IMR-90 (cell line): ENCODE measurements at regions not wholly inside any gene's neighbourhood (a gene's known extent, or its start where the extent isn't known, plus 50 kb on each side); places are given as distances from the start of the nearest gene placed in this dataset.

Experiments
- ATAC-seq: fragments of 200-7000 bp; cut with Tn5 transposase; 2 replicates; pipeline ENCODE4 v1.9.1; 2020; ENCODE audit warnings: low read depth, mild to moderate bottlenecking, moderate library complexity
- BruUV-seq: library from RNA; stranded (reverse); fragments of 400-500 nt; replicated peaks from 2 replicates; lab custom pipeline; 2021; lab: Mats Ljungman, UMichigan
- CTCF ChIA-PET: fragments of 300-600 bp; formaldehyde crosslinking; extraction: SDS; loops from one replicate; lab custom pipeline; 2021; ENCODE audit warnings: antibody characterized with exemption; lab: Yijun Ruan, JAX
- POLR2A ChIA-PET: fragments of 300-600 bp; sonication (Branson Sonifier 250); formaldehyde crosslinking; loops from one replicate; lab custom pipeline; 2022; ENCODE audit warnings: antibody characterized with exemption; ENCODE audit not compliant: unreplicated experiment; lab: Charles Lee
- DNase-seq: peaks from one replicate; pipeline ENCODE4 v3.0.0; 2013
- H2AFZ ChIP-seq: replicated peaks from 2 replicates; pipeline ENCODE3; 2013; ENCODE audit warnings: low read length, mild to moderate bottlenecking; ENCODE audit not compliant: poor library complexity
- H2AK5ac ChIP-seq: 2 replicates; pipeline ENCODE4 v1.6.1; 2013; ENCODE audit warnings: low read depth, low read length, inconsistent platforms
- H2AK9ac ChIP-seq: replicated peaks from 2 replicates; pipeline ENCODE3; 2013; ENCODE audit warnings: mild to moderate bottlenecking, low read depth, low read length, moderate library complexity; ENCODE audit not compliant: poor library complexity
- H2BK120ac ChIP-seq: 2 replicates; pipeline ENCODE4 v1.6.1; 2013; ENCODE audit warnings: low read depth, low read length, inconsistent platforms
- H2BK15ac ChIP-seq: 3 replicates; pipeline ENCODE4 v1.6.1; 2013; ENCODE audit warnings: low read depth, low read length, inconsistent platforms
- H2BK20ac ChIP-seq: 2 replicates; pipeline ENCODE4 v1.6.1; 2013; ENCODE audit warnings: low read depth, mild to moderate bottlenecking, inconsistent platforms, low read length, moderate library complexity
- H2BK5ac ChIP-seq: 2 replicates; pipeline ENCODE4 v1.6.1; 2013; ENCODE audit warnings: mild to moderate bottlenecking, low read depth, low read length, inconsistent platforms; ENCODE audit not compliant: poor library complexity, severe bottlenecking
- H3K14ac ChIP-seq: replicated peaks from 2 replicates; pipeline ENCODE4 v1.6.1; 2013; ENCODE audit warnings: low read depth, low read length, inconsistent platforms
- H3K18ac ChIP-seq: 2 replicates; pipeline ENCODE4 v1.6.1; 2013; ENCODE audit warnings: low read depth, low read length, control low read depth
- H3K23ac ChIP-seq: 2 replicates; pipeline ENCODE4 v1.6.1; 2013; ENCODE audit warnings: low read depth, low read length, inconsistent platforms
- H3K27ac ChIP-seq: 2 replicates; pipeline ENCODE4 v1.5.1; 2013; ENCODE audit warnings: mild to moderate bottlenecking, control low read depth, low read length; ENCODE audit not compliant: insufficient read depth
- H3K27me3 ChIP-seq: 2 replicates; pipeline ENCODE4 v1.6.1; 2013; ENCODE audit warnings: low read length; ENCODE audit not compliant: control insufficient read depth, insufficient read depth
- H3K36me3 ChIP-seq: 2 replicates; pipeline ENCODE4 v1.6.1; 2013; ENCODE audit warnings: low read length, mixed read lengths; ENCODE audit not compliant: control insufficient read depth, insufficient read depth
- H3K4ac ChIP-seq: 2 replicates; pipeline ENCODE4 v1.6.1; 2013; ENCODE audit warnings: low read depth, low read length, inconsistent platforms
- H3K4me1 ChIP-seq: 2 replicates; pipeline ENCODE4 v1.6.1; 2013; ENCODE audit warnings: low read length, mixed read lengths; ENCODE audit not compliant: control insufficient read depth, insufficient read depth
- H3K4me2 ChIP-seq: 2 replicates; pipeline ENCODE4 v1.6.1; 2013; ENCODE audit warnings: low read depth, mild to moderate bottlenecking, control low read depth, low read length, moderate library complexity
- H3K4me3 ChIP-seq: 2 replicates; pipeline ENCODE4 v1.5.1; 2013; ENCODE audit warnings: low read depth, mild to moderate bottlenecking, control low read depth, low read length, moderate library complexity; ENCODE audit not compliant: insufficient read depth
- H3K56ac ChIP-seq: 2 replicates; pipeline ENCODE4 v1.6.1; 2013; ENCODE audit warnings: low read length, inconsistent platforms; ENCODE audit not compliant: insufficient read depth; ENCODE audit errors: extremely low read depth
- H3K79me1 ChIP-seq, 2 experiments: 2 replicates each; pipeline ENCODE4 v1.6.1; 2013; ENCODE audit warnings: low read length in 2 of 2, inconsistent platforms in 1 of 2, low read depth in 1 of 2
- H3K9ac ChIP-seq: 2 replicates; pipeline ENCODE4 v1.6.1; 2013; ENCODE audit warnings: low read depth, low read length, control low read depth
- H3K9me1 ChIP-seq: 2 replicates; pipeline ENCODE4 v1.6.1; 2013; ENCODE audit warnings: low read length, inconsistent platforms; ENCODE audit not compliant: insufficient read depth
- H3K9me3 ChIP-seq: 2 replicates; pipeline ENCODE4 v1.6.1; 2013; ENCODE audit warnings: low read length; ENCODE audit not compliant: control insufficient read depth, insufficient read depth
- H4K20me1 ChIP-seq: 2 replicates; pipeline ENCODE4 v1.6.1; 2013; ENCODE audit warnings: low read length, inconsistent platforms; ENCODE audit not compliant: insufficient read depth
- H4K5ac ChIP-seq: 2 replicates; pipeline ENCODE4 v1.6.1; 2013; ENCODE audit warnings: mild to moderate bottlenecking, low read depth, low read length, control low read depth
- H4K8ac ChIP-seq, 2 experiments: 2 replicates each; pipeline ENCODE4 v1.6.1; 2013; ENCODE audit warnings: low read depth in 2 of 2, low read length in 2 of 2, control low read depth in 1 of 2, inconsistent platforms in 1 of 2
- H4K91ac ChIP-seq: 2 replicates; pipeline ENCODE4 v1.6.1; 2013; ENCODE audit warnings: low read depth, low read length, inconsistent platforms; ENCODE audit not compliant: insufficient read depth
- BHLHE40 ChIP-seq: fragments of 150-350 bp; IDR thresholded peaks from 2 replicates; pipeline ENCODE4 v1.6.1; 2016; ENCODE audit warnings: mild to moderate bottlenecking, low read depth, low read length
- CEBPB ChIP-seq: IDR thresholded peaks from 2 replicates; pipeline ENCODE4 v1.6.1; 2012; ENCODE audit warnings: low read depth, low read length, improper control_type of control experiment
- CHD1 ChIP-seq: IDR thresholded peaks from 2 replicates; pipeline ENCODE4 v1.6.1; 2012; ENCODE audit warnings: low read depth, low read length, improper control_type of control experiment
- CTCF ChIP-seq: conservative IDR thresholded peaks from 2 replicates; pipeline ENCODE4 v1.5.1; 2012; ENCODE audit warnings: mild to moderate bottlenecking, low read depth, low read length, improper control_type of control experiment
- FOS ChIP-seq: fragments of 150-350 bp; IDR thresholded peaks from 2 replicates; pipeline ENCODE4 v1.6.1; 2016; ENCODE audit warnings: low read depth, low read length
- MAFK ChIP-seq: IDR thresholded peaks from 2 replicates; pipeline ENCODE4 v1.6.1; 2012; ENCODE audit warnings: low read depth, low read length, improper control_type of control experiment
- MAZ ChIP-seq: IDR thresholded peaks from 2 replicates; pipeline ENCODE4 v1.6.1; 2012; ENCODE audit warnings: low read depth, mild to moderate bottlenecking, low read length, improper control_type of control experiment, moderate library complexity, borderline replicate concordance
- MXI1 ChIP-seq: IDR thresholded peaks from 2 replicates; pipeline ENCODE4 v1.6.1; 2012; ENCODE audit warnings: low read depth, mild to moderate bottlenecking, low read length, moderate library complexity, borderline replicate concordance
- NFE2L2 ChIP-seq: fragments of 150-350 bp; IDR thresholded peaks from 2 replicates; pipeline ENCODE4 v1.6.1; 2016; ENCODE audit warnings: low read depth, mild to moderate bottlenecking, low read length
- POLR2A ChIP-seq: IDR thresholded peaks from 2 replicates; pipeline ENCODE4 v1.6.1; 2012; ENCODE audit warnings: mild to moderate bottlenecking, low read depth, low read length
- RAD21 ChIP-seq: IDR thresholded peaks from 2 replicates; pipeline ENCODE4 v1.6.1; 2012; ENCODE audit warnings: low read length, improper control_type of control experiment
- RCOR1 ChIP-seq: IDR thresholded peaks from 2 replicates; pipeline ENCODE4 v1.6.1; 2012; ENCODE audit warnings: mild to moderate bottlenecking, low read length, improper control_type of control experiment; ENCODE audit not compliant: insufficient replicate concordance
- RFX5 ChIP-seq: IDR thresholded peaks from 2 replicates; pipeline ENCODE4 v1.8.0; 2012; ENCODE audit warnings: low read depth, mild to moderate bottlenecking, low read length, moderate library complexity
- SMC3 ChIP-seq: fragments of 150-350 bp; IDR thresholded peaks from 2 replicates; pipeline ENCODE4 v1.6.1; 2016; ENCODE audit warnings: low read depth, mild to moderate bottlenecking, antibody characterized with exemption, low read length, moderate library complexity
- USF2 ChIP-seq: fragments of 150-350 bp; IDR thresholded peaks from 2 replicates; pipeline ENCODE4 v1.6.1; 2017; ENCODE audit warnings: mild to moderate bottlenecking, antibody characterized with exemption, low read length, low read depth
- whole genome bisulfite sequencing, 2 experiments: methylation state at CpG; one replicate each; pipeline versions ENCODE4 v1.1.5 to v1.1.7; 2013; ENCODE audit warnings: missing lambda C conversion rate in 2 of 2; ENCODE audit not compliant: insufficient read length in 1 of 2; ENCODE audit errors: extremely low coverage in 2 of 2; 5-methylcytosine and 5-hydroxymethylcytosine counted together
- dilution Hi-C: fragments of 300-500 bp; cut with HindIII; formaldehyde crosslinking; loops from one replicate; pipeline ENCODE4 v1.14.3; 2018; ENCODE audit warnings: low sequenced_read_pairs; ENCODE audit not compliant: unreplicated experiment
- in situ Hi-C: fragments of 300-500 bp; cut with MboI; formaldehyde crosslinking; loops from 3 replicates; pipeline ENCODE4 v1.14.3; 2019; ENCODE audit warnings: low sequenced_read_pairs, inconsistent platforms, mixed read lengths
- intact Hi-C: fragments of 100-400 bp; cut with micrococcal nuclease; formaldehyde crosslinking; loops from 2 replicates; pipeline ENCODE4 v1.10.0; 2022
- TF ChIP-seq, protein P1 (sequence below): fragments of 150-350 bp; IDR thresholded peaks from 2 replicates; pipeline ENCODE4 v1.6.1; 2016; ENCODE audit warnings: low read depth, mild to moderate bottlenecking, low read length, moderate library complexity, borderline replicate concordance

DNA sequence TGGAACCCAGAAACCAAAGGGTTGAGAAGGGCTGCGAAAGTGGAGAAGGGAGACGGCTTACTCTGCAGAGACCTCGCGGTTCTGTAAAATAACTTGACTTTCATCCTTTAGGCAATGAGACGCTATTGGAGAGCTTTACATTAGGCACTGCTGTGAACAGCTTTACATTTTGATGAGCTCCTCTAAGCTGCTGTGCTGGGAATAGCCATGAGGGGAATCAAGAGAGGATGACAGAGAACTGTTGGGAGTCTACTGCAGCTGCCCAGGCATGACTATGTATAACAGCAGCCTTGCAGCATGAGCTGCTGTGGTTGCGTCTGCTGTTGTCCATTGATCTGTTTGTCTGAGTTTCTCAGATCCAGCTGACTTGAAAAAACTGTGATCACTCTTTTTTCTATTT is 310.8 kb upstream of the MAP2 start:
- Histone ChIP-seq H3K36me3 (no peaks in the 10 kb centered on the region), H4K20me1 (no peaks in the 10 kb centered on the region), H4K5ac (no peak overlapping the region), H4K91ac (no peak overlapping the region), H3K27ac (no peak overlapping the region), H2AFZ (no peak overlapping the region), H3K9me3 (peaks cover 8% of the 10 kb centered on the region), H4K8ac (no peak overlapping the region), H2BK120ac (no peak overlapping the region), H3K18ac (no peak overlapping the region), H3K27me3 (no peaks in the 10 kb centered on the region), H3K79me1 (no peaks in the 10 kb centered on the region), H3K4me1 (no peaks in the 10 kb centered on the region), H3K9ac (no peak overlapping the region), H3K14ac (no peak overlapping the region), H3K9me1 (no peaks in the 10 kb centered on the region), H2AK9ac (no peak overlapping the region), H2BK5ac (no peak overlapping the region), H3K23ac (no peak overlapping the region), H2AK5ac (no peak overlapping the region), H2BK15ac (no peak overlapping the region), H3K56ac (no peak overlapping the region), H3K4me2 (no peak overlapping the region), H2BK20ac (no peak overlapping the region), H3K4me3 (no peak overlapping the region), H3K4ac (no peak overlapping the region)
- in situ Hi-C loops = no loop called here
- WGBS, 2 experiments = 79% methylated on average over 5 of the region's 6 CpGs; no CpG with 5 or more reads in 1 of the 2 experiments
- ChIA-PET POLR2A (no interaction called here), CTCF (no interaction called here)
- intact Hi-C loops = no loop called here
- dilution Hi-C loops = no loop called here
- DNase-seq = no peak
- no TSS peak for BruUV-seq
- ATAC-seq = no peak
- TF ChIP-seq POLR2A (no peak), RAD21 (no peak), BHLHE40 (no peak), NFE2L2 (no peak), RFX5 (no peak), RCOR1 (no peak), SMC3 (no peak), CEBPB (no peak), CTCF (no peak), MAFK (no peak), USF2 (no peak), MAZ (no peak), MXI1 (no peak), CHD1 (no peak), FOS (no peak)
- TF ChIP-seq, protein P1, sequence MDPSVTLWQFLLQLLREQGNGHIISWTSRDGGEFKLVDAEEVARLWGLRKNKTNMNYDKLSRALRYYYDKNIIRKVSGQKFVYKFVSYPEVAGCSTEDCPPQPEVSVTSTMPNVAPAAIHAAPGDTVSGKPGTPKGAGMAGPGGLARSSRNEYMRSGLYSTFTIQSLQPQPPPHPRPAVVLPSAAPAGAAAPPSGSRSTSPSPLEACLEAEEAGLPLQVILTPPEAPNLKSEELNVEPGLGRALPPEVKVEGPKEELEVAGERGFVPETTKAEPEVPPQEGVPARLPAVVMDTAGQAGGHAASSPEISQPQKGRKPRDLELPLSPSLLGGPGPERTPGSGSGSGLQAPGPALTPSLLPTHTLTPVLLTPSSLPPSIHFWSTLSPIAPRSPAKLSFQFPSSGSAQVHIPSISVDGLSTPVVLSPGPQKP = no peak
